Nephron progenitor cell (in vitro differentiated cells): ENCODE measurements at regions not wholly inside any gene's neighbourhood (a gene's known extent, or its start where the extent isn't known, plus 50 kb on each side); places are given as distances from the start of the nearest gene placed in this dataset.

Experiments used
- DNase-seq: peaks from one replicate; pipeline ENCODE4 v3.0.0; 2021
- H3K27ac Mint-ChIP-seq: 2 replicates; pipeline ENCODE4 v1.8.0; 2021; ENCODE audit warnings: mild to moderate bottlenecking, moderate library complexity, mixed read lengths
- H3K27me3 Mint-ChIP-seq: 2 replicates; pipeline ENCODE4 v1.8.0; 2021; ENCODE audit warnings: mild to moderate bottlenecking, low read depth, mixed read lengths; ENCODE audit not compliant: poor library complexity
- H3K36me3 Mint-ChIP-seq: 2 replicates; pipeline ENCODE4 v1.8.0; 2021; ENCODE audit warnings: low read depth, mixed read lengths
- H3K4me1 Mint-ChIP-seq: 2 replicates; pipeline ENCODE4 v1.8.0; 2021; ENCODE audit warnings: mixed read lengths
- H3K4me3 Mint-ChIP-seq: 2 replicates; pipeline ENCODE4 v1.8.0; 2021; ENCODE audit warnings: mild to moderate bottlenecking, moderate library complexity, mixed read lengths
- H3K9me3 Mint-ChIP-seq: 2 replicates; pipeline ENCODE4 v1.8.0; 2021; ENCODE audit warnings: mild to moderate bottlenecking, moderate library complexity, mixed read lengths
- CTCF ChIP-seq: fragments of 200-600 bp; sonication (generic); IDR thresholded peaks from 2 replicates; pipeline ENCODE4 v1.5.0; 2021; ENCODE audit warnings: antibody characterized with exemption

- no peak overlapping the region for H3K27ac Mint-ChIP-seq
Measured at GRCh38 chr7:119916501-119916900, 356.5 kb upstream of the KCND2 start.

DNA sequence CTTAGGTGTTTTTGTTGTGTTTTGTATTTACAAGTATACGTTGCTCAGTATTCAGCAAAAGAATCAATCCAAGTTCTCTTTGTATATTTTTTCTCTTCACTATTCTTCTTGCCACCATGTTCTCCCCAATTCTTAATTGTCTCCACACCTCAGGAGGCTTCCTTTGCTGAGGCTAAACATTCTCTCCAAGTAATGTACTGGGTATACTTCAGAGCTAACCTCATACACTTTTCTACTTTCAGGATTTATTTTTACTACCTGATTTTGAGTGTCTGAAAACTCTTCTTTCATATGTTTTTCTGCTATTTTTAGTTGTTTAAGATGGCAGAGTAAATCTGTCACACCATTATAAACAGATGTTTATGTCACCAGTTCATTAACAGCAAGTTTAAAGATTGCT lies 354.8 kb upstream of the KCND2 start:
- Mint-ChIP-seq H3K4me1 (no peaks in the 10 kb centered on the region), H3K4me3 (no peak overlapping the region), H3K9me3 (peaks cover 12% of the 10 kb centered on the region), H3K36me3 (no peaks in the 10 kb centered on the region), H3K27ac (no peak overlapping the region), H3K27me3 (no peaks in the 10 kb centered on the region)
- no peak for TF ChIP-seq CTCF
- DNase-seq = no peak

More at GRCh38 chr7:119916501-119916900, 356.5 kb upstream of the KCND2 start:
- no peak for TF ChIP-seq CTCF
- Mint-ChIP-seq H3K4me3 (no peak overlapping the region), H3K36me3 (no peaks in the 10 kb centered on the region), H3K9me3 (peaks cover 12% of the 10 kb centered on the region), H3K4me1 (no peaks in the 10 kb centered on the region), H3K27me3 (no peaks in the 10 kb centered on the region)
- DNase-seq = no peak

GRCh38 chr7:119919986-119920385 lies 353.0 kb upstream of the KCND2 start:
- Mint-ChIP-seq H3K4me3 (no peak overlapping the region), H3K4me1 (no peaks in the 10 kb centered on the region), H3K27ac (no peak overlapping the region), H3K9me3 (peaks cover 3% of the 10 kb centered on the region), H3K27me3 (no peaks in the 10 kb centered on the region), H3K36me3 (no peaks in the 10 kb centered on the region)
- DNase-seq = no peak
- TF ChIP-seq CTCF = no peak

GRCh38 chr7:119925581-119926289 lies 347.2 kb upstream of the KCND2 start:
- Mint-ChIP-seq H3K36me3 (no peaks in the 10 kb centered on the region), H3K4me1 (no peaks in the 10 kb centered on the region)
- no peak for DNase-seq

GRCh38 chr7:119929891-119930290 lies 343.1 kb upstream of the KCND2 start:
- TF ChIP-seq CTCF = no peak
- Mint-ChIP-seq H3K36me3 (no peaks in the 10 kb centered on the region), H3K4me3 (no peak overlapping the region), H3K4me1 (no peaks in the 10 kb centered on the region), H3K27ac (no peak overlapping the region), H3K27me3 (no peaks in the 10 kb centered on the region), H3K9me3 (no peaks in the 10 kb centered on the region)
- no peak for DNase-seq

More at GRCh38 chr7:119925581-119926289, 347.2 kb upstream of the KCND2 start:
- no peak overlapping the region for H3K27ac Mint-ChIP-seq
- H3K27me3 Mint-ChIP-seq = no peaks in the 10 kb centered on the region
- H3K4me3 Mint-ChIP-seq = no peak overlapping the region
- H3K9me3 Mint-ChIP-seq = no peaks in the 10 kb centered on the region
- TF ChIP-seq CTCF = no peak

DNA sequence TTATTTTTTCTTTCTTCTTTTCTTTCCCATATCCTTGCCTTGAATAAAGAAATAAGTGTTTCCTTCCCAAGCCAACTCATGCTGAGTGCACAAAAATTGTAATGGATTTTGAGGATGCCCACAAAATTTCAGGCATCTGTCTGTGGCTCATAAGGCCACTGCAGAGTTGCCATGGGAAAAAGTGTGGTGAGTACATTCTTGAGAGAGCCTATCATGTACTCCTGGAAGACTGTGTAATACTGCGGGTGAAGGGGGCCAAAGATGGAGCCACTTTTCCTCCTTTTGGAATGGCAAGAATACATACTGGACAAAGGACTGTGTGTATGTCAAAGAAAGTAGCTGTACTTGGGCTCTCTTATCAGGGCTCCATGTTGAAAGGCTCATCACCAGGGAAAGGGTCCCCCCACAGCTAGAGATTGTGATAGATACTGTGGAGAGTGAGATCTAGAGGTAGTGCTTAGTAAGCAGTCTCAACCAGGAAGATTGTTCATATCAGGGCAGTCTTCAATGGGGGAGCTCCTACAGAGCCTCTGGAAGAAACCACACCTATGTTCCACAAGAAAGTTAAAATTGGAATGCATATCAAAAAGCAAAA lies 341.6 kb upstream of the KCND2 start:
- H3K27me3 Mint-ChIP-seq = no peaks in the 10 kb centered on the region
- no peak for DNase-seq
- no peak overlapping the region for H3K27ac Mint-ChIP-seq
- TF ChIP-seq CTCF = no peak
- H3K4me1 Mint-ChIP-seq = no peaks in the 10 kb centered on the region
- H3K9me3 Mint-ChIP-seq = no peaks in the 10 kb centered on the region
- no peak overlapping the region for H3K4me3 Mint-ChIP-seq
- H3K36me3 Mint-ChIP-seq = no peaks in the 10 kb centered on the region
